Duodenal mucosa (tissue), 2 donors: ENCODE measurements at regions not wholly inside any gene's neighbourhood (a gene's known extent, or its start where the extent isn't known, plus 50 kb on each side); places are given as distances from the start of the nearest gene placed in this dataset.
A peak's percentile ranks its signal among the peaks of the same experiment; 100 is the strongest.

ENCODE experiments used
- H3K27ac ChIP-seq: one replicate; pipeline ENCODE4 v1.7.0; 2013; ENCODE audit warnings: low read depth, low read length
- H3K27me3 ChIP-seq, 2 donors: one replicate each; pipeline ENCODE4 v1.7.0; 2013; ENCODE audit warnings: low read length in 2 of 2, control low read depth in 1 of 2; ENCODE audit not compliant: insufficient read depth in 2 of 2, control insufficient read depth in 1 of 2
- H3K36me3 ChIP-seq, 2 donors: one replicate each; pipeline ENCODE4 v1.7.0; 2013; ENCODE audit warnings: low read length in 2 of 2, control low read depth in 1 of 2; ENCODE audit not compliant: insufficient read depth in 2 of 2, control insufficient read depth in 1 of 2
- H3K4me1 ChIP-seq, 2 donors: one replicate each; pipeline ENCODE4 v1.7.0; 2013; ENCODE audit warnings: low read length in 2 of 2, control low read depth in 1 of 2; ENCODE audit not compliant: insufficient read depth in 2 of 2, control insufficient read depth in 1 of 2
- H3K4me3 ChIP-seq, 2 donors: one replicate each; pipeline ENCODE4 v1.7.0; 2013; ENCODE audit warnings: low read length in 2 of 2, low read depth in 1 of 2
- H3K9ac ChIP-seq, 2 donors: one replicate each; pipeline ENCODE4 v1.7.0; 2013; ENCODE audit warnings: low read length in 2 of 2, low read depth in 1 of 2
- H3K9me3 ChIP-seq, 2 donors: one replicate each; pipeline ENCODE4 v1.7.0; 2013; ENCODE audit warnings: low read length in 2 of 2, control low read depth in 1 of 2; ENCODE audit not compliant: control insufficient read depth in 1 of 2

DNA sequence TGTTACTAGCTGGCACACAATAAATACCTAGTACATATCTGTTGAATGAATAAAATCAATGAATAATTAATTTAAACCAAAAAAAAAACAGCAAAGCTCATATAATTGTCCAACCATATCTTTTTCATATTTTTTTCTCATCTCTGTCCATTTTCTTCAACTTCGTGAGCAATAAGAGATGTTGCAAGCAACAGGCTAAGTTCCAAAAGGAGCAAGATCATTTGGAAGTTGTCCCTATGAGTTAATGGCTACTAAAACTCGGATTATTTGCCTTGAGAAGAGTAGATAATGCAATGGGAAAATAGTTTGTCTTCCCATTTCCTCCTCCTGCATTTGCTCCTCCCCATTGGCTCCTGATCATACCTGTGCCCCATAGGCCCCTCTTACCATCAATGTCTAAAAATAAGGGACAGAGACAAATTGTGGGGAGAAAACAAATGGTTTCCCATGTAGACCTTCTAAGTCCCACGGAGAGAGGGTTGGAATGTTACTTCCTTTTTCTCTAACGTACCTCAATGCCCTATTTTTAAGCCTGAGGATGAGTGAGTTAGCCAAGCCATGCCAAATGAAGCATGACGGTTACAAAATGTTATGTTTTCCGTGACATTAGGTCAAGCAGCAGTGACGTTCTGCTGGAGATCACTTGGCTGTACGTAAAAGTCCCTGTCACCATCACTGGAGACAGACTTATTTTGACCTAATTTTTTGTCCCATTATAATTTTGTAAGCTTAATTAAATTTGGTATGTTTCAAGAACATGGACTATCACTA, 217.3 kb upstream of the PREP start:
- Histone ChIP-seq H3K27me3 (no peaks in the 10 kb centered on the region), H3K4me3 (no peak overlapping the region), H3K9me3 (no peaks in the 10 kb centered on the region), H3K9ac (no peak overlapping the region), H3K36me3 (no peaks in the 10 kb centered on the region), H3K27ac (no peak overlapping the region), H3K4me1 (peaks cover 0 to 3% of the 10 kb centered on the region in 2 donors)

- no peaks in the 10 kb centered on the region for H3K27me3 ChIP-seq
- H3K36me3 ChIP-seq: no peaks in the 10 kb centered on the region
- peaks cover 0 to 3% of the 10 kb centered on the region in 2 donors for H3K4me1 ChIP-seq
- no peak overlapping the region for H3K9ac ChIP-seq
- H3K4me3 ChIP-seq: no peak overlapping the region
- H3K27ac ChIP-seq: no peak overlapping the region
- no peaks in the 10 kb centered on the region for H3K9me3 ChIP-seq
Observed at GRCh38 chr6:105618247-105618646, 215.4 kb upstream of the PREP start.

DNA sequence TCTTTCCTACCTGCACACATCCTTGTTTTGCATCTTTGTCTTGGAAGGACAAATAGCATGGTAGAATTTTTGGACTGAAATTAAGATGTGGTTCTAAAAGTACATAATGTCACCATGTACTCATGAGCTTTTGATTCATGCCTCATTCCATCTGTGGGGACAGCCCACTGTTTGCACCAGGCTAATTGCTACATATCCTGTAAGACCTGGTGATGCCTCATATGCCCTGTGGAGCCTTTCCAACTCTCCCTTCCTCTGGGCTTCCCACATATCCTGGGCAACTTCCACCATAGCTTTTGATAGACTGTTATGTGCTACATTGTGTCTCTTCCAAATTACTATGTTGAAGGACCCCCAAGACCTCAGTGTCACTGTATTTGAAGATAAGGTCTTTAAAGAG, 213.6 kb upstream of the PREP start:
- Histone ChIP-seq H3K27me3 (no peaks in the 10 kb centered on the region), H3K27ac (no peak overlapping the region), H3K4me3 (no peak overlapping the region), H3K4me1 (no peaks in the 10 kb centered on the region), H3K36me3 (no peaks in the 10 kb centered on the region), H3K9me3 (no peaks in the 10 kb centered on the region), H3K9ac (no peak overlapping the region)

GRCh38 chr6:105611606-105612005, 208.7 kb upstream of the PREP start:
- no peak overlapping the region for H3K9ac ChIP-seq
- no peaks in the 10 kb centered on the region for H3K36me3 ChIP-seq
- H3K27ac ChIP-seq: no peak overlapping the region
- H3K9me3 ChIP-seq: no peaks in the 10 kb centered on the region
- no peaks in the 10 kb centered on the region for H3K27me3 ChIP-seq
- H3K4me3 ChIP-seq: no peak overlapping the region
- peaks cover 7 to 28% of the 10 kb centered on the region in 2 donors for H3K4me1 ChIP-seq

DNA sequence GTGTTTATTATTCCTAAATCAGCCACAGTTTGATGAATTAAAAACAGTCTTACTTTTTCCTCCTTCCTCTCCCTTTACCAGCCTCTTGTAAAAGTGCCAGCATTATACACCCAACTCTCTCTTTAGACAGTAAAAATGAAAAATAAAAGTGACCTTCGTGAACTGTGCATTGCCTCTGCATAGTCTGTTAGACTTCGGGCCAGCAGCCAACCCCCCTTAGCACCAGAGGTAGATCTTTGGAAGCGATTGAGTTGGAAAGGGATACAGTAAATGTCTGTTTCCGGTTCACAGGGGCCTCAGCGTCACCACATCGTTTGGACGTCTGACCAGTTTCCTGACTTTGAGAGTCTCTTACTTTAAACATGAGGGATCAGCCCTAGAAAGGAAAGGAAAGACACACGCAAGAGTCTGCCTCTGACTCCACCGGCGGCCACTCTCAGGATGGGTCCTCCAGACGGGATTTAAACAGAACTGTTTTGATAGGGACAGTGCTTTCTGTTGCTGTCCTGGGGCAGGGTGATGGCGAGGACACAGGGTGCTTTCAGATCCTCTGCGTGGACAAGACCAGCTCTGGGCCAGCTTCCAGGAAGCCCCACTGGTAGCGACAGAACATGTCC, 206.6 kb upstream of the PREP start:
- H3K4me1 ChIP-seq: peaks cover 8 to 37% of the 10 kb centered on the region in 2 donors
- no peak overlapping the region for H3K9ac ChIP-seq
- peak overlapping the region; percentile 39 for H3K27ac ChIP-seq

DNA sequence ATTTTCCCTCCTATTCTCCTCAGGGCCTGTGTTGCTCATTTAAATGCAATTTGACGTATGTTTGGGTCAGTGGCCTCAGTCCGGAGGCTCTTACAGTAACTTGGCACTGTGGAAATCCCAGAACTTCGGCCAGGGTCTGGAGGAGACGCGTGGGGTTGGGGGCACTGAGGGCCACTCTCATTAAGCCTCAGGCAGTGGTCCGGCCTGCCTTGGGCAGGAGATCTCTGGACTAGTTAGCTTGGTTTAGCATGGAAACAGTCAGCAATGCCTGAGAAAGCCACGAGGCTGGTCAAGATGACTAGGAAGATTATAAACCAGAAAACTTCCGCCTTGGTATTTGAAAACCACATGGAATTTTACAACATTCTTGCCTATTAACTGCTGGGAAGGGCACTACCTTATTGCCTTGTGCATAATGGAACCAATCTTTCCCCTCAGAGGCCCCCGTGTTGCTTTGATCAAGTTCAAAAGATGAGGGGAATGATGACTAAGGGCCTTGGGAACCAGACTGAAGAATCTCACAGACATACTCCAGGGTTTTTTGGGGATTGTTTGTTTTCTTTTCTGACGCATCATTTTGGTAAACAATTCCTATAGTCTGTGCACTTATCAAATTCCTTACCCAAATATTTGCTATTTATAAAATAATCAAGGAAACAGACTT, 206.0 kb upstream of the PREP start:
- no peak overlapping the region for H3K4me3 ChIP-seq
- no peaks in the 10 kb centered on the region for H3K27me3 ChIP-seq
- H3K4me1 ChIP-seq: peaks cover 9 to 43% of the 10 kb centered on the region in 2 donors
- H3K9ac ChIP-seq: no peak overlapping the region
- H3K27ac ChIP-seq: peak overlapping the region; percentile 67
- no peaks in the 10 kb centered on the region for H3K36me3 ChIP-seq
- H3K9me3 ChIP-seq: no peaks in the 10 kb centered on the region

More for the DNA sequence above, 206.6 kb upstream of the PREP start:
- H3K36me3 ChIP-seq: no peaks in the 10 kb centered on the region
- no peaks in the 10 kb centered on the region for H3K27me3 ChIP-seq
- H3K9me3 ChIP-seq: no peaks in the 10 kb centered on the region
- no peak overlapping the region for H3K4me3 ChIP-seq

DNA sequence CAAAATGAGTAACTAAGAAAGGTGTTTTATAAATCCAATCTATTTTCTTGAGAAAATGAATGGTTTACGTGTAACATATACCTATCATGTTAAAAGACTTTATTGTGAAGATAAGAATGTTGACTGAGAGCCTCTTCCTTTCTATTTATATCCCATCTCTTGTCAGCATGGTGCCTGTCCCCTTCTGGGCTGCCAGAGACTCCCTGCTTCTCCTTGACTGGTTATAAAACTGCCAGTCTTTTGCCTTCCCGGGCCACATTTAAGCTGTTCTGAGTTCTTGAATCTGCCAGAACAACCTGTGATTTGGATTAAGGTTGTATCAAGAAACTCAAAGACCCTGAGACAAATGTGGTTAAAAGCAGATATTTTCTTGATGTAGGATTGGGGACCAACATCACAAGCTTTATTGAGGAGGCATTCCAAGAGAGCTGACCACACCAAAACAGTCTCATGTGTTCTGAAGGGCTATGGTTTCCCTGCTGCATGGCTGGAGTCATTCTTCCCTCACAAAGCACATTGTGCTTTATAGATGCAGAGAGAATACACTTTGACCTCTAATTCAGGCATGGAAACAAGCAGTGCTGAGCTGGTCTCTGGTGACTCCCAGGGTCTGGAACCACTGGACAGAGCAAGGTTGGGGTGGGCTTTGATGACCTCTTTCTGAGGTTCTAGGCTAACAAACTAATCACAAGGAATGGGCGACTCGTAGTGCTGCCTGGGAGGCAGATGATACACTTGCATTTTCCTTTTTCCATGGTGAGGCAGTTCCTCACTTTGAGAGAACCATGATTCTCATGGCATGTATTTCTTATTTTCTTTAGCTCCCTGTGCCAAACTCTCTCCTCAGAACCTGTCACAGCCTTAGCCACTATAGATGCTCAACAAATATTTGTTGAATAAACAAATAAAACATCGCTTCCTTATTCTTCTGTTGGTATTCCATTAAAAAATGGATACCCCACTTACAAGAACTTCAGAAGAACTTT, 205.0 kb upstream of the PREP start:
- no peak overlapping the region for H3K9ac ChIP-seq
- H3K4me1 ChIP-seq: peaks cover 9 to 45% of the 10 kb centered on the region in 2 donors
- H3K9me3 ChIP-seq: no peaks in the 10 kb centered on the region
- no peak overlapping the region for H3K27ac ChIP-seq
- no peaks in the 10 kb centered on the region for H3K36me3 ChIP-seq
- H3K4me3 ChIP-seq: no peak overlapping the region
- no peaks in the 10 kb centered on the region for H3K27me3 ChIP-seq

DNA sequence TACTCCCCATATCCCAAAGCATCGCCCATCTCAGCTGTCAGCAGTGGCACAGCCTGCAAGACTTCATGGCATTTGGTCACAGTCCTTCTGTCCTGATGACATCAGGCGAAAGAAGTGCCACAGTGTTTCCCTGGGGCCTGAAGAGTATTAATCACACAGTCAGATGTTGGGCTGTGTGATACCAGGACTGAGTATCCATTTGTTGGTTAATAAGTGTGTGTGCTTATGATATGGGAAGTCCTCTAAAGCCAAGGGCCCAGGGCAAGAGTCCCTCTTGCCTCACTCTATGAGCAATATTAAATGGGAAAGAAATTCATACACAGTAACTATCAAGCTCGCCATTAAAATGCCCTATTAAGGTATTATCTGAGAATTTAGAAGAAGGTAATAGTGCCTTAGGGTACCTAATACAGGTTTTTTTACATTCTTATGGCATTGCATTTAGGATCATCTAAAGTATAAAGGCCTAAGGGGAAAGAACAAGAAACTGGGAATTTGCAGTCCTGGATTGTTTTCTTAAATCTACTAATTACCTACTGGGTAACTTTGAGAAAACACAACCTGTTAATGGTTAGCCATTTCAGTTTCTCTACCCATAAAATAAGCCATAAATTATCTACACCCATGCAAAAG, 204.1 kb upstream of the PREP start:
- no peaks in the 10 kb centered on the region for H3K36me3 ChIP-seq
- no peak overlapping the region for H3K27ac ChIP-seq
- H3K27me3 ChIP-seq: no peaks in the 10 kb centered on the region
- H3K4me1 ChIP-seq: peaks cover 10 to 46% of the 10 kb centered on the region in 2 donors
- no peak overlapping the region for H3K9ac ChIP-seq
- H3K4me3 ChIP-seq: no peak overlapping the region
- H3K9me3 ChIP-seq: no peaks in the 10 kb centered on the region

DNA sequence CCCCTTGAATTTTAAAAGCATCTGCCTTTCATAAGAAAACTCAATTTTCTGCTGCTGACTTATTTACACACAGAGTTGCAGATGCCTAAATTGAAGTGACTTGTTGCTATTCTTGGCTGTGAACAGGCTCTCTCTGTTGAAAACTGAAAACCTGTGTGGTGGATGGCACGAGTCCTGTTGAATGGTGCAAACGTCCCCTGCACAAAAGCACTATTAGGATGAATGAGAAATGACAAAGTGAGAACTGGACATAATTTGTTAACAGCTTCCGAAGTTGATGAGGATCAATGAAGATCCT, 201.7 kb upstream of the PREP start:
- H3K9me3 ChIP-seq: no peaks in the 10 kb centered on the region
- peaks cover 15 to 54% of the 10 kb centered on the region in 2 donors for H3K4me1 ChIP-seq
- no peak overlapping the region for H3K9ac ChIP-seq
- H3K27me3 ChIP-seq: no peaks in the 10 kb centered on the region
- no peak overlapping the region for H3K27ac ChIP-seq
- no peak overlapping the region for H3K4me3 ChIP-seq
- H3K36me3 ChIP-seq: no peaks in the 10 kb centered on the region
